Glutamatergic neuron (in vitro differentiated cells): ENCODE measurements at regions not wholly inside any gene's neighbourhood (a gene's known extent, or its start where the extent isn't known, plus 50 kb on each side); places are given as distances from the start of the nearest gene placed in this dataset.

ENCODE experiments used
- DNase-seq: peaks from one replicate; pipeline ENCODE4 v3.0.0; 2022
- H3K27ac Mint-ChIP-seq: one replicate; pipeline ENCODE4 v1.8.0; 2020; ENCODE audit warnings: mild to moderate bottlenecking, mixed read lengths, inconsistent platforms; ENCODE audit not compliant: unreplicated experiment
- H3K27me3 Mint-ChIP-seq: one replicate; pipeline ENCODE4 v1.8.0; 2020; ENCODE audit warnings: mild to moderate bottlenecking, moderate library complexity, mixed read lengths, inconsistent platforms; ENCODE audit not compliant: unreplicated experiment
- H3K36me3 Mint-ChIP-seq: one replicate; pipeline ENCODE4 v1.8.0; 2020; ENCODE audit warnings: mild to moderate bottlenecking, mixed read lengths, inconsistent platforms; ENCODE audit not compliant: unreplicated experiment
- H3K4me1 Mint-ChIP-seq: one replicate; pipeline ENCODE4 v1.8.0; 2020; ENCODE audit warnings: mild to moderate bottlenecking, low read depth, mixed read lengths, inconsistent platforms; ENCODE audit not compliant: unreplicated experiment
- H3K4me3 Mint-ChIP-seq: one replicate; pipeline ENCODE4 v1.8.0; 2020; ENCODE audit warnings: mild to moderate bottlenecking, mixed read lengths, inconsistent platforms; ENCODE audit not compliant: unreplicated experiment
- H3K9me3 Mint-ChIP-seq: one replicate; pipeline ENCODE4 v1.8.0; 2020; ENCODE audit warnings: mild to moderate bottlenecking, moderate library complexity, mixed read lengths, inconsistent platforms; ENCODE audit not compliant: unreplicated experiment
- TF ChIP-seq, protein P1 (sequence below): fragments of 200-600 bp; sonication (generic); IDR thresholded peaks from one replicate; pipeline ENCODE4 v1.5.0; 2021; ENCODE audit not compliant: partially characterized antibody, unreplicated experiment

GRCh38 chr10:120112809-120113208, 220.3 kb downstream of the SEC23IP start:
- H3K4me3 Mint-ChIP-seq, result no peak overlapping the region
- no peak for DNase-seq
- TF ChIP-seq, protein P1, sequence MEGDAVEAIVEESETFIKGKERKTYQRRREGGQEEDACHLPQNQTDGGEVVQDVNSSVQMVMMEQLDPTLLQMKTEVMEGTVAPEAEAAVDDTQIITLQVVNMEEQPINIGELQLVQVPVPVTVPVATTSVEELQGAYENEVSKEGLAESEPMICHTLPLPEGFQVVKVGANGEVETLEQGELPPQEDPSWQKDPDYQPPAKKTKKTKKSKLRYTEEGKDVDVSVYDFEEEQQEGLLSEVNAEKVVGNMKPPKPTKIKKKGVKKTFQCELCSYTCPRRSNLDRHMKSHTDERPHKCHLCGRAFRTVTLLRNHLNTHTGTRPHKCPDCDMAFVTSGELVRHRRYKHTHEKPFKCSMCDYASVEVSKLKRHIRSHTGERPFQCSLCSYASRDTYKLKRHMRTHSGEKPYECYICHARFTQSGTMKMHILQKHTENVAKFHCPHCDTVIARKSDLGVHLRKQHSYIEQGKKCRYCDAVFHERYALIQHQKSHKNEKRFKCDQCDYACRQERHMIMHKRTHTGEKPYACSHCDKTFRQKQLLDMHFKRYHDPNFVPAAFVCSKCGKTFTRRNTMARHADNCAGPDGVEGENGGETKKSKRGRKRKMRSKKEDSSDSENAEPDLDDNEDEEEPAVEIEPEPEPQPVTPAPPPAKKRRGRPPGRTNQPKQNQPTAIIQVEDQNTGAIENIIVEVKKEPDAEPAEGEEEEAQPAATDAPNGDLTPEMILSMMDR, result no peak
- H3K27ac Mint-ChIP-seq, result no peak overlapping the region
- H3K4me1 Mint-ChIP-seq, result no peaks in the 10 kb centered on the region
- peaks cover 3% of the 10 kb centered on the region for H3K27me3 Mint-ChIP-seq
- no peaks in the 10 kb centered on the region for H3K36me3 Mint-ChIP-seq
- H3K9me3 Mint-ChIP-seq, result no peaks in the 10 kb centered on the region

GRCh38 chr10:120115959-120116358, 223.4 kb downstream of the SEC23IP start:
- Mint-ChIP-seq H3K36me3 (no peaks in the 10 kb centered on the region), H3K4me1 (no peaks in the 10 kb centered on the region), H3K4me3 (no peak overlapping the region), H3K27me3 (peaks cover 2% of the 10 kb centered on the region), H3K27ac (no peak overlapping the region), H3K9me3 (no peaks in the 10 kb centered on the region)
- DNase-seq, result no peak
- TF ChIP-seq, protein P1, result no peak

DNA sequence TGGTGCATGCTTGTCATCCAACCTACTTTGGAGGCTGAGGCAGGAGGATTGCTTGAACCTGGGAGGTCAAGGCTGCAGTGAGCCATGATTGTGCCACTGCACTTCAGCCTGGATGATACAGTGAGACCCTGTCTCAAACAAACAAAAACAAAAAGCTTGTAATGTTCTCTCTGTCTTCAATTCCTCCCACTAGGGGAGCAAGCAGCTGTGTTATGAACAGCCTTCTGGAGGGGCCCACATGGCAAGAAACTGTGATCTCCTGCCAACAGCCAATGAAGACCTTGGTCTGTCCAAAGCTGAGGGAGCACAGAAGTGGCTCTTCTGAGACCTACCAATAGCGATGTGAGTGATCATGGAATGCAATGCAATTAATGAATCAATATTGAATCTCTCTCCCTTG, 229.2 kb downstream of the SEC23IP start:
- Mint-ChIP-seq H3K27ac (no peak overlapping the region), H3K4me1 (peaks cover 5% of the 10 kb centered on the region), H3K9me3 (no peaks in the 10 kb centered on the region), H3K36me3 (no peaks in the 10 kb centered on the region), H3K4me3 (no peak overlapping the region), H3K27me3 (no peaks in the 10 kb centered on the region)
- TF ChIP-seq, protein P1, result no peak
- no peak for DNase-seq

DNA sequence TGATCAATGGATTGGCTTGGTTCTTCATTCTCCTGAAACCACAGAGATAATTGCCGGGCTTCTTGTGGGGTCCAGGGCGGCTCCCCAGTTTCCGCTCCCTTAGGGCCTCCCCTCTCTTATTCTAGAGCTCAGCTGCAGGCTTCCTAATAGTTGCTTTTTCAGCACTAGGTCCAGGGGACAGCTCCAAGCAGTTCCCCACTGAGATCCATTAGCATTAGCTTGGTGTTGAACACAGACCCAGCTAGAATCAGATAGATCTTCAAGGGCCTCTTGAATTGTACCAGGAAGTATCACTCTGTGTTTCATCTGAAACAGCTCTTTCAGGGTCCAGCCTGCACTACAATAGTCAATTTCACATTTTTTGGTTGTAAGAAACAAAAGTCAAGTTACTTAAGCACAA, 238.7 kb downstream of the SEC23IP start:
- Mint-ChIP-seq H3K4me3 (no peak overlapping the region), H3K27me3 (peaks cover 7% of the 10 kb centered on the region), H3K27ac (no peak overlapping the region), H3K4me1 (peaks cover 28% of the 10 kb centered on the region), H3K9me3 (peaks cover 4% of the 10 kb centered on the region), H3K36me3 (peaks cover 4% of the 10 kb centered on the region)
- DNase-seq, result no peak
- TF ChIP-seq, protein P1, result no peak

DNA sequence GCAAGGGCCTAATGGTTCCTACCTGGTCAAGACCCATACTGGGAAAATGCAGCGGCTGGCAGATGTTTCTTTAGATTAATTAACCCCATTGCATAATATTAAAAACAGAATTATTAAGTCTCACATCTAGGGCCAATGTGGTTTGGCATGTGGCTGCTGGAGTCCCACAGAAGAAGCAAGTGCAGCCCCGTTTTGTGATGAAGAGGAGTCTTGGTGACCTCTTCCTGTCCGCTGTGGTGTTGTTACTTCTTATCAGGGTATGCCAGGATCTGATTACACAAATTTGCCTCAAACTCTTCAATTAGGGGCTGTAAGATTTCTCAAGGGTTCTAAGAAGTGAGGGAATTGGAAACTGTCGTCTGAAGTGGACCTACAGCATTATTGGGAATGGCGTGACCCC, 240.3 kb downstream of the SEC23IP start:
- no peak for DNase-seq
- TF ChIP-seq, protein P1, result no peak
- no peak overlapping the region for H3K27ac Mint-ChIP-seq
- peaks cover 15% of the 10 kb centered on the region for H3K4me1 Mint-ChIP-seq
- H3K36me3 Mint-ChIP-seq, result peaks cover 4% of the 10 kb centered on the region
- H3K4me3 Mint-ChIP-seq, result no peak overlapping the region
- peaks cover 1% of the 10 kb centered on the region for H3K9me3 Mint-ChIP-seq
- H3K27me3 Mint-ChIP-seq, result peaks cover 8% of the 10 kb centered on the region
